Glutamatergic neuron (in vitro differentiated cells): ENCODE measurements at regions not wholly inside any gene's neighbourhood (a gene's known extent, or its start where the extent isn't known, plus 50 kb on each side); places are given as distances from the start of the nearest gene placed in this dataset.

Source experiments
- DNase-seq: peaks from one replicate; pipeline ENCODE4 v3.0.0; 2022
- H3K27ac Mint-ChIP-seq: one replicate; pipeline ENCODE4 v1.8.0; 2020; ENCODE audit warnings: mild to moderate bottlenecking, mixed read lengths, inconsistent platforms; ENCODE audit not compliant: unreplicated experiment
- H3K27me3 Mint-ChIP-seq: one replicate; pipeline ENCODE4 v1.8.0; 2020; ENCODE audit warnings: mild to moderate bottlenecking, moderate library complexity, mixed read lengths, inconsistent platforms; ENCODE audit not compliant: unreplicated experiment
- H3K36me3 Mint-ChIP-seq: one replicate; pipeline ENCODE4 v1.8.0; 2020; ENCODE audit warnings: mild to moderate bottlenecking, mixed read lengths, inconsistent platforms; ENCODE audit not compliant: unreplicated experiment
- H3K4me1 Mint-ChIP-seq: one replicate; pipeline ENCODE4 v1.8.0; 2020; ENCODE audit warnings: mild to moderate bottlenecking, low read depth, mixed read lengths, inconsistent platforms; ENCODE audit not compliant: unreplicated experiment
- H3K4me3 Mint-ChIP-seq: one replicate; pipeline ENCODE4 v1.8.0; 2020; ENCODE audit warnings: mild to moderate bottlenecking, mixed read lengths, inconsistent platforms; ENCODE audit not compliant: unreplicated experiment
- H3K9me3 Mint-ChIP-seq: one replicate; pipeline ENCODE4 v1.8.0; 2020; ENCODE audit warnings: mild to moderate bottlenecking, moderate library complexity, mixed read lengths, inconsistent platforms; ENCODE audit not compliant: unreplicated experiment
- CTCF ChIP-seq: fragments of 200-600 bp; sonication (generic); IDR thresholded peaks from one replicate; pipeline ENCODE4 v1.5.0; 2021; ENCODE audit not compliant: partially characterized antibody, unreplicated experiment

GRCh38 chr16:54443839-54444238 is 157.3 kb upstream of the IRX3 start:
- TF ChIP-seq CTCF = no peak

DNA sequence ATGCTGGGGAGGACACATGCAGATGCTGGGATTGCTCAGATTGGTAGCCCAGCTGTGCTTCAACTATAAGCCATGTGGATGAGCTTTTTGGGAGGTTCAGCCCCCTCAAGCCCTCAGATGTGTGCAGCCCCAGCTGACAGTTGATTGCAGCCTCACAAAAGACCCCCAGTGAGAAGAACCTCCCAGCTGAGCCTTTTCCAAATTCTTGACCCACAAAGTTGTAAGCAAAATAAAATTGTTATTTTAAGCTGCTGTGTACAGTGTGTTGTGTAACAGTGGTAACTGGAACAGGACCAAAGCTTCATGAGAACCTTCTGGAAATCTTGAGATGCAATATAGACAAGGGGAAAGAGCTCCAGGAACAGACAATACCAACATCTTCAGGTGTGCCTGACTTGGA is 156.8 kb upstream of the IRX3 start:
- no peak for TF ChIP-seq CTCF
- Mint-ChIP-seq H3K27me3 (peaks cover 5% of the 10 kb centered on the region), H3K4me1 (no peaks in the 10 kb centered on the region), H3K36me3 (no peaks in the 10 kb centered on the region), H3K27ac (no peak overlapping the region), H3K9me3 (no peaks in the 10 kb centered on the region), H3K4me3 (no peak overlapping the region)
- DNase-seq = no peak

More at GRCh38 chr16:54443839-54444238, 157.3 kb upstream of the IRX3 start:
- Mint-ChIP-seq H3K4me3 (no peak overlapping the region), H3K4me1 (no peaks in the 10 kb centered on the region), H3K36me3 (no peaks in the 10 kb centered on the region), H3K27me3 (peaks cover 5% of the 10 kb centered on the region), H3K27ac (no peak overlapping the region), H3K9me3 (no peaks in the 10 kb centered on the region)
- no peak for DNase-seq

DNA sequence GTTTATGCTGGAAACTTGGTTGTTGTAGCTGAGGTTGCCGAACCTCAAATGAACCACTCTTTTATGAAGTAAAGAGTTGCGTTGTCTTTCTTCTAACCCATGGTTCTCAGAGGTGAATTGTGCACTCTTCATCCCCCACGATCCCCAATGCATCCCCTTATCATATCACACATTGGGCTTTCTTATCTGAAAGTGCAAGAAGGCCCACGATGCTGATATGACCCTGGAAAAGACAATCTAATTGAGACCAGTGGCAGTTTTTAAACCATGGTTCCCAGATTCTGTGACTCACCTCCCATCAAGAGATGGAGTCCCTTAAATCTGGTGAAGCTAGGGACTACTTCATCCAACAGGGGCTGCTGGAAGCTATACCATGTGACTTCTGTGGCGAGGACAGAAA is 156.3 kb upstream of the IRX3 start:
- Mint-ChIP-seq H3K27ac (no peak overlapping the region), H3K27me3 (peaks cover 5% of the 10 kb centered on the region), H3K9me3 (no peaks in the 10 kb centered on the region), H3K4me3 (no peak overlapping the region), H3K4me1 (no peaks in the 10 kb centered on the region), H3K36me3 (no peaks in the 10 kb centered on the region)
- no peak for DNase-seq
- TF ChIP-seq CTCF = no peak

- H3K27ac Mint-ChIP-seq = no peak overlapping the region
- DNase-seq = no peak
- peaks cover 3% of the 10 kb centered on the region for H3K27me3 Mint-ChIP-seq
- no peak for TF ChIP-seq CTCF
- no peaks in the 10 kb centered on the region for H3K36me3 Mint-ChIP-seq
- peaks cover 5% of the 10 kb centered on the region for H3K9me3 Mint-ChIP-seq
- no peaks in the 10 kb centered on the region for H3K4me1 Mint-ChIP-seq
- no peak overlapping the region for H3K4me3 Mint-ChIP-seq
Observed at GRCh38 chr16:54438469-54438868, 151.9 kb upstream of the IRX3 start.

DNA sequence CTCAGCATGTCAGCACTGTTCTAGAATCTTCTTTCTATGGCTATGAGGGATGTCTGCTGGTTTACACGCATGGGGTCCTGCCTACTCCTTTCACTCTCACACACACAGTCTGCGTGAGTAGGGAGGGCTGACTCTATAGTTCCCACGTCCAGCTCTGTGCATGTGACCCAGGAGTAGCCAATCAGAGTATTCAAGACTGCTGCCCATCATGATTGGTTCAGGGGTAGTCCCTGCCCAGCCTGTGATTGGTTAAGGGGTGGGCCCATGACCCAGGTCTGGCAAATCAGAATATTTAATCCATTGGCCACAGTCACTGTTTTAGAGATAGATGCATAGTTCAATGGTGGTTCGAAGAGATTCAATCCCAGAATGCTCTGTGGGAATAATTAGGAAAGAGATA is 151.3 kb upstream of the IRX3 start:
- no peak overlapping the region for H3K27ac Mint-ChIP-seq
- no peak overlapping the region for H3K4me3 Mint-ChIP-seq
- peaks cover 5% of the 10 kb centered on the region for H3K9me3 Mint-ChIP-seq
- no peaks in the 10 kb centered on the region for H3K4me1 Mint-ChIP-seq
- H3K36me3 Mint-ChIP-seq = no peaks in the 10 kb centered on the region
- TF ChIP-seq CTCF = no peak
- DNase-seq = no peak
- peaks cover 3% of the 10 kb centered on the region for H3K27me3 Mint-ChIP-seq
